GM19025 (cell line): ENCODE measurements at regions not wholly inside any gene's neighbourhood (a gene's known extent, or its start where the extent isn't known, plus 50 kb on each side); places are given as distances from the start of the nearest gene placed in this dataset.

Source experiments
- ATAC-seq: cut with Tn5 transposase; IDR thresholded peaks from one replicate; pipeline ENCODE4 v1.9.1; 2021; ENCODE audit warnings: mild to moderate bottlenecking, low read depth, moderate library complexity; ENCODE audit not compliant: unreplicated experiment

DNA sequence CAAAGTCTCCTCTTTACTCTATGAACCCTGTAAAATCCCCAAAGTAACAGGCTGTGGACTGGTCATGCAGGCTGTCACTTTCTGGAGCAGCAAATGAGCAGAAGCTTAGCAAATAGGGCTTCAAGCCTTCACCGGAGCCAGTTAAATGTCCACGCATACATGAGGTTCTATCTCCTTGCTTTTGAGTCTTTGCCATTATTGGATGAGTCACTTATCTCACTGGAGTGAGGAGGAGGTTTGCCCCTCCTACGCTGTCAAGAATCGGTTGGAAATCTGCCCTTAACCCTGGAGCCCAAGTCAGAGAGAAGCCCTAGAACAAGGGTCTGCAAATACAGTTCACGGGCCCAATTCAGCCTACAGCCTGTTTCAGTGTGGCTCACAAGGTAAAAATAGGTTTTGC lies 126.1 kb upstream of the CTNNB1 start:
- no peak for ATAC-seq

DNA sequence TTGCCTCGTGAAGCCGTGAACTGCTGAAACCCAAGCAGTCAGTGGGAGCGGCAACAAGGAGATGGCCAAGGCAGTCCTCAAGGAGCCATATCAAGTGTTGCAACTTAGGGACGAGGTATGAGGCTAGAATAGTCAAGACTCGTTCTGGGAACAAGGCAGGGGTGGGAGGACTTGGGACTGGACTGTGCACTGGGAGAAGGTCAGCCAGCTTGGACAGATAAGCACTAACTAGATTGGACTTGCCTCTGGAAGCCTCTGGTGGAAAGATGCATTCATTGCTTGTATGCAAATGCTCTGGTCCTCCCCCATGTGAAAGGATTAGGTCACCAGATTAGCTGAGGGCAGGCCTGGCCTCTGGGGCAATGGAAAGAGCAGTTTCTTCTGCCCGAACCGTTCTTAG lies 123.3 kb upstream of the CTNNB1 start:
- no peak for ATAC-seq

DNA sequence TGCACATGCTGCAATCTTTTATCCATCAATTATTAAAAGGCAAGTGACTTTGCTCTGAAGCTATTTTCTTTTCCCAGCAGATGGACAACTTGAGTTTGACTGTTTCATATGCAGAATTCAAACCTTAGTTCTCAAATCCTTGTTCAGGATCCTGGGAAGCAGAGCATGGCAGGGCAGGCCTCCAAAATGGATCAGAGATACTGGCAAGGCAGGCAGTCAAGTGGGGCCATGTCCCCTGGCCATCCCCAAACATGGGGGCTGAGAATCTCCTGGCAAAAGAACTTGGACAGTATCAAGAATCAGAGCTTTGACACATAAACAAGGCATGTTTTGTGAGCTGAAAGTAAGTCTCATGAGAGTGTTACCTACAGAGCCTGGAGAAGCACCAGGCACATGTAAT lies 122.9 kb upstream of the CTNNB1 start:
- ATAC-seq: no peak

DNA sequence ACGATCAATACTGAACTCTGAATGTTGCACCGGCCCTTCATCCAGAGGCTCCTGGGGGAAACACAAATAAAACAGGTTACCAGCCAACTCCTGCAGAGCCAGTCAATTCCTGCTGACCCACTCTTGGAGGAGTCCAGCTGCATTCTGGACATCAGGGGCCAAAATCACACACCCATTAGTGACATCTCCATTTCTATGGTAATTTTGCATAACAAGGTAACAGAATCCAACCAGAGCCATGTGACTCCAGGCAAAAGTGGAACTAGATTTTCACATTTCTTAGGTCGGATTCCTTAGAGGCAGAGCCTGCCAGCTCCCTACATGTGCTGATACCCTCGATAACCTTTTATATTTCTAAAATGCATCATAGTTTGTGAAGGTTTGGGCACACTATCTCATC lies 119.2 kb upstream of the CTNNB1 start:
- no peak for ATAC-seq

DNA sequence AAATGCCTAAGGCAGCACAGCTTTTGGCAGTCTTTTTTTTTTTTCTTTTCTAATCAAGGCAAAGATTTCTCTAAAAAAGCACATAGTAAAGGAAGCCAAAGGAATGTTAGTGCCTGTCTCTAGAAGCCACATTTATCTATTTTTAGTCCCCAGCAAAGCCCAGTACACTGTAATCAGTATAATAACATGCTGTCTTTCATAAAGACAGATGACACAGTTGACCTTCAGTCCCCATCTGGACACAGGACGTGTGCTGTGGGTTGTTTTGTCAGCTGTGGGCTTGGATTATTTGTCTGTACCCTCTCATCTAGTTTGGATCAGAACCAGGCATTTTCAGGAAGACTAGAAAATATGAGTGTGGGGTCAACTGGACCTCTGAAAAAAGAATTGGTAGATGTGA lies 110.4 kb upstream of the CTNNB1 start:
- ATAC-seq: no peak

DNA sequence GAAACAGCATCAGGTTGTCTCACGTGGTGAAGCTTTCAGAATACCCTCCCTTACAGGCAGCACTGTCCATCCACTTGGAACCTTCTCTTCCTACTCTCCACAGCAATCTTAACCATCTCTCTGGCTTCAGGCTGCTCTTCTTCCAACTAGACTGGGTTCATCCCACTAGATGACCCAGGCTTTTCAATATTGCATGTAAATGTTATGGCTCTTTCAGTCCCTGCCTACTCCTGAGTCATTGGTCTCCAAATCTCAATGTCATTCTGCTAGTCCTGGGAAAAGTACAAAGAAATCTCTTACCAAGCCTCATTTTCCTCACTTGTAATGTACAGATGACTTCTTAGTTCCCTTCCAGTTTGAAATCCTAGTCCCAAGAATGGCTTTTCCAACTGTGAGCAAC lies 109.7 kb upstream of the CTNNB1 start:
- ATAC-seq: no peak

DNA sequence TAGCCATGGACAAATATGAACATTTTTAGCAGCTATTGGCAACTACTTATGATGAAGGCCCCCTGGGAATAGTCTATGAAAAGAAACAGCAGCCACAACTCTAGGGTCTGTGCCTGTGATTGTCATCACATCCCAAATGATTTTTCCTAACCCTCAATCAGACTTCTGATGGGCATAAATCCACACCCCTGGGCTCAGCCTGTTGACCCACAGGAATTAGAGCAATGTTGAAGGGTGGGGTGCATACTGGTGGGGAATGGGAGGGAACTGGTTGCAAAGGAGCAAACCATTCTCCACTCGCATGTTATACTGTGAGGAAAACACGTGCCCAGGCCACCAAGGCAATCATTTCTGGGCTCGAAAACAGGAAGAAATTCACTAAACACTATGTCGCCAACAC lies 106.5 kb upstream of the CTNNB1 start:
- ATAC-seq: no peak

DNA sequence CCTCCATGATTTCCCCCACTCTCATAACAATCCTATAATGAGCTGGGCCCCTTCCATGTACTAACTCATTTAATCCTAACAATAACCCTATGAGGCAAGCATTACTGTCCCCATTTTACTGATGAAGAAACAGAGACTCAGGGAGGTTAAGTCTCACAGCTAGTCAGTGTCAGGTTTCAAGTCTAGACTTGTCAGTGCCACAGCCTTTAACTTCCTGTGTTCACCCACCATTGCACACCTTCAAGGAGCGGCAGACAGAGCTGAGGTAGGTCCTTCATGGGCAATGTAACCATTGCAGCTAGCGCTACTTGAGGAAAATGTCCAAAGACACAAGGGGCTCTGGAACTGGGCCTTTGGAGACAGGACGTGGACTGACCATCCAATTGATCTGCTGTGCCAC lies 105.8 kb upstream of the CTNNB1 start:
- ATAC-seq: no peak

DNA sequence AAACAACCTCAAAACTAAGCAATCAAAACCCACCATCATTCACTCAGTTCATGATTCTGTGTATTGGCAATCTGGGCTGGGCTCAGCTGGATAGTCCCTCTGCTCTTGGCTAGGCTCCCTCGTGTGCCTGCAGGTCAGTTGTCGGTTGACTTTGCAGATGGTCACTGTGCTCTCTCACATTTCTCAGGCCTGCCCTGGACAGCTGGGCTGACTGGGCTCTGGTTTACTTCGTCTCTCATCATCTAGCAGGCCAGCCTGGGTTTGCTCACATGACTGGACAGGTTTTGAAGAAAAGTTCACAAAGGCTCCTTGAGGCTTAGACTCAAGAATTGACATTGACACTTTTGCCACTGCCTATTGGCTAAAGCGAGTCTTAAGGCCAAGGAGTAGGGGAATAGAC lies 105.0 kb upstream of the CTNNB1 start:
- no peak for ATAC-seq

DNA sequence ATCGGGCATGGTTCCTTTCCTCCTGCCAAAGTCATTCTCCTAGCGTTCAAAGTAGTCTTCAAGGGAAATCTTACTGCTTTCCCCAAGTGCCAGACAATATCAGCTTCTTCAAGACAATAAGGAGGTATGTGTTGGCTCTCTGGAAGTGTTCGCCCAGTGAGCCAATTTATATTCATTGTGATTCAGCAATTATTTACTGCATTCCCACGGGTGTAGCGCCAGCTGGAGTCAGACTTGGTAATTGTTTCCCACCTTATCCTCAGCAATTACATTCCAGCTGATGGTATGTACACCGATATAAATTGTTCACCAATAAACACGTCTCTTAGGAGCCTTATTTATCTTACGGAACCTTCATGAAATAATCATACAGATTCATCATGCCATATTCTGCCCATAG lies 103.6 kb upstream of the CTNNB1 start:
- no peak for ATAC-seq

DNA sequence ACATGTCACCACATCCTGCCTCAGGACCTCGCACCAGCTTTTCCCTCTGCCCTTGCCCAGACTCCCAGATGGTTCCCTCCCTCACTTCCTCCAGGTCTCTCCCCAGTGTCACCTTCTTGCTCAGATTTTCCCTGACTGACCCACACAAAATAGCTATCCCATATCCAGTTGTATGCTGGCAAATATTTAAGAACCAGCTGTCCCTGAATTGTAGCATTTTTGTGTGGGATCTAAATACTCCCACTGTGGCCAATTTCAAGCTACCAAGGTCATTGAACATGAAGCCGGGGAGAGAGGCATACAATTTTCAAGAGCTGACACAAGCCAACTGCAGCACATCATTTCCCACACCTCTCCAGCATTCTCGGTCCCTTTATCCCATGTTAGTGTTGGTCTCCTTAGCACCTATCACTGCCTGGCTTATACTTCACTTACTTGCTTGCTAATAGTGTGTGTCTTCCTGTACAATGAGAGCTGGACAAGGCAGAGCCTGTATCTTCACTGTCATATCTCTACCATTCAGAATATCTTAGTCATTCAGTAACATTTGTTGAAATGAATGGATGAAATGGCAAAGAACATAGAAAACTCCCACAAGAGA lies 101.3 kb upstream of the CTNNB1 start:
- ATAC-seq: no peak

DNA sequence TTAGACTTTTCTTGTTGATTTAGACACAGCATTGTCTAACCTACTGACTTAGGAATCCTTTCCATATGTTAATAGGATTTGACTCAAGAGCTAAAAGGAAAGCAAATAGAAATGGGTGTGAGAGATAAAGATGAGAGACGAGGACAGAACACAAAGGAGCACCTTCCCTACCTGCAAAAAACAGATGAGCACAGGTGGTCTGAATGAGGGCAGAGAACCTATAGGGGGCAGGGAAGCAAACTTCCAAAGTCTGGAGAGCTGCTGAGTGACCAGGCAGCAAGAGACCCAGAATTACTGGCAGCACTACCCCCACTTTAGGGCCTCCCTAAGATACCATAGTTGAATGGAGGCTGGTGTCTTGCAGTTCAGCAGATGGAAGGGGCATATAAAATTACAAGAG lies 98.1 kb upstream of the CTNNB1 start:
- no peak for ATAC-seq

DNA sequence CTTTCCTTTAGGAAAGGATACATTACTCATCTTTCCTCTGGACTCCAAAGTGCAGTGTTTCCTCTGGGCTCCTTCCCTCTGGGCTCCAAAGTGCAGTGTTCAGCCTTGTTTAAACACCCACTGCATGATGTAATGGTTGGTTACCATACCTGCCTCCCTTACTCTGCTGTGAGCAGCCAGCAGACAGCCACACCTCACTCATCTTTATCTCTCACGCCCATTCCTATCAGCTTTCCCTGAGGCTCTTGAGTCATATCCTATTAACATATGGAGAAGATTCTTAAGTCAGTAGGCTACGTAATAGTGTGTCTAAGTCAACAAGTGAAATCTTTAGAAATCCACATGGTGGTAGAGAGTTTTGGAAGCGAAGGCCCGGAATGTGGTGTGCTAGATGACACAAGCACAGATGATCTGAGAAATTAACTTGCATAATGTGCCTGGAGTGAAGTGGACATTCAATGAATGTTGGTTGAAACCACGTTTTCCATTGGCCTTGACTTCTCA lies 97.2 kb upstream of the CTNNB1 start:
- no peak for ATAC-seq

DNA sequence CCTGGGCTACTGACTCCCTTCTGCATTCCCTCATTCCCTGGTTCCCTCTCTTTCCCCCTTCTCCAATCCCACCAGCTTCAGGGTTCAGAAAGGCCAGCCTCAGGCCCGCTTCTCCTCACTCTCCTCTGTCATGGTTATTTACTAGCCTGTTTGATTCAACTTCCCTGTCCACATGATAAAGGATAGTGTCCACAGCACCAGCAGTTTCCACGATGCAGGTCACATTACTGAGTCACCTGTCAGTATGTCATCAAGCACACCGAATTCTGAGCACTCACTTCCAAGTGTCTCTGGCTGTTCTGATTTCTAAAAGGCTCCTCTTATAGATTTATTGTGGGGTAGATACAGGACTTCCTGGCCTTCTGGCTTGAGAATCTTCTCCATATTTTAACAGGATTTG lies 96.6 kb upstream of the CTNNB1 start:
- ATAC-seq: no peak

DNA sequence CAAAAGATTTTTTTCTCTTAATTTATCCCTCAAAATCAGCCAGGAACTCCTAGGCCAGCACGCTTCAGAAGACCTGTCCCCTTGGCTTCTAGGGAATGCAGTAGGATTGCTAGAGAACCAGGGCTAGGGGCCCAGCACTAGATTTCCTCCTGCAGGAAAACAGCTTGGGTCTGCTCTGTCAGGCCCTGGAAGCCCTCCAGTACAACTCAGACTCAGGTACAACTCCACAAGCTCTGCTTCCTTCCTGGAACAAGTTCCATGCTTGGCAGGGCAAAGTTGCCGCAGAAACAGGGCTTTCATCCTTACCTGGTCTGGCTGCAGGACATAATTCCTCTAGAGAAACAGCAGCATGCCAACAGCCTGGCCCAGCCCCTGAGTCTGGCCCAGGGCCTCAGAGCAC lies 96.1 kb upstream of the CTNNB1 start:
- ATAC-seq: no peak

DNA sequence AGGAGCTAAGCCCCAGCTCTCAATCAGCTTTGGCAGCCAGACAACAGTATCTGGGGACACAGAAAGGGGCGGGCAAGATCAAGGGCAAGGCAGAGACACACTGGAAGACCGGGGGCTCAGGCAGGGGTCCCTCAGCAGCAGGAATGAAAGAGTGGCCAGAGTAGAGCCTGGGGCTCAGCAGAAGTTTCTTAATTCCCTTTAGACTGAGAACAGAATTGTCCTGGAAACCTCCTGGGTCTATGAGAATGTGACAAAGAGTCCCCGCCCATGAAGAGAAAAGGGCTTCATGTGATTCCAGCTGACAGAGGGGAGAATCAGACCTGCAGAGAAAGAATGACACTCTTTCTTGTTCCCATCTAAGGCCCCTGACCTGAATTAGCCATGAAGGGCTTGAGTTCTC lies 95.2 kb upstream of the CTNNB1 start:
- ATAC-seq: no peak

DNA sequence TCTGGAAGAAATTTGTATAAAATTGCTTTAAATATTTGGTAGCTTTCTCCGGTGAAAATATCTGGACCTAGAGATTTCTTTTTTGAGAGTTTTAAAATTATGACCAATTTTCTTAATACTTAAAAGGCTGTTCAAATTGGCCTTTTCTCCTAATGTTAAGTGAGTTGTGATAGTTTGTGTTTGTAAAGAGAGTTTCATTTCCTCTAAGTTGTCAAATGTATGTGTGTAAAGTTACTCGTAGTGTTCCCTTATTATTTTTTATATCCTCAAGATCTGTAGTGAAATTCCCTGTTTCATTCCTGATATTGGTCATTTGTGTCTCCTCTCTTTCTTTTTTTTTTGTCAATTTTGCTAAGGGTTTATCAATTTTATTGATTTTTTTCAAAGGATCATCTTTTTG lies 92.6 kb upstream of the CTNNB1 start:
- ATAC-seq: no peak

DNA sequence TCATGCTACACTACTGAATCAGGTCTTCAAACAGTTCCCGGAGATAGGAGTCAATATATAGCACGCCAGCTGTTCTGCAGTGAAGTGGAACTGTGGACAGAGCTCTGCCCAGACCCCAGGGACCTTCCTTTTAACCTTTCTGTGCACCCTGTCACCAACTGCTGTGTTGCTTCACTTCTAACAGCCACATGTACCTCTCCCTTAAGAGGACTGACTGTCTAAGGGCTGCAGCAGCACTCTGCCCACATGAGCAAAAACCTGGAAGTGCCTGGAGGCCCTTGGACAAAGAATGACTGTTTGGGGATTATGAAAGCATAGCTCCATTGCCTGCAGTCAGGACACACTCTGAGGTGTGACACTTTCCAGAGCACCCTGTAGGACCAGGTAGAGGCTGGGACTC lies 88.3 kb upstream of the CTNNB1 start:
- ATAC-seq: no peak

DNA sequence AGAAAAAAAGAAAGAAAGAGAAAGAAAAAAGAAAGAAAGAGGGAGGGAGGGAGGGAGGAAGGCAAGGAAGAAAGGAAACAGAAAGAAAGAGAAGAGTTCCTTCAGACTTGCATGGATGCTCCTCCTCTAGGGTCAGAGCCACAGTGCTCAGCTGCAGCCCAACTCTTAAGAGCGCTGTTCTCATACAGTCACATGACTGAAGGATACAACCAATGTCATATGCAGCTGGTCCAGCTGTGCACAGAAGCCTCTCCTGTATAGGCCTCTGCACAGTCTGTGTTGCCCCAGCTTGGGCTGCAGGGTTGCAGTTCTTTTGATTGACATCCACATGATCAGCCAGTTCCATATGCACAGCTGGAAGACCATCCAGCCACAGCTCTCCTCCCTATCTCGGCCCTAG lies 86.8 kb upstream of the CTNNB1 start:
- no peak for ATAC-seq

DNA sequence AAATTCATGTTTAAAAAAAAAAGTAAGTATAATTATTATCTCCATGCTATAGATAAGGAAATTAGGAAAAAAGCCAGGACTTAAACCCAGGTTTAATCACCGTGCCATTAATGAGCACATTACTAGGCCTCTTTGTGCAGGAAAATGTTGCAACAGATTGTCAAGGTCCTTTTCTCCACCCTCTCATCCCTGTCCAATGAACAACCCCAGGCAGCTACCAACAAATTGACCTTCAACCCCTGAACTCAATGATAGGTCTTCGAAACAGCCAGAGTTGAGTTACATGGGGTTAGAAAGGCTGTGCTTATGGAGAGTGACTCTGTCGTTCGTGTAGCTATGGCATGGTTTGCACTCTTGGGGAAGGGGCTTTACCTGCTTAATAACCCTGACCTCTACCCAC lies 84.2 kb upstream of the CTNNB1 start:
- ATAC-seq: no peak

DNA sequence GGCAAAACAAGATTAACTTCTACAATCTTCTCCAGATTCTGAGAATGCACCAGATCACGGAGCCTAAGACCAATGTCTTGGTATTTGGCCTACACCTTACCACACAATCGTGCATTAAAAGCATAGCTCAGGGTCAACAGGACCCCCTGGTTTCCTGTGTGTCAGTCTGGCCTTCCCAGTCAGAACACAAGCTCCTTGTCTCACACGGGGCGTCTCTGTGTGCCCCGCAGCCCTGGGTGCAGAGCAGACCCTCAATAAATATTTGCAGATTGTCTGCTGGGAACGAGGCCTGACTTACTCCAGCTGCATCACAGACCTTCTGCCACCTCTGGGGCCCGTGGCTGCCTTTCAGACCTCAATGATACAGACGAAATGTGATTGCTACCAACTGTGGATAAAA lies 82.5 kb upstream of the CTNNB1 start:
- ATAC-seq: no peak

DNA sequence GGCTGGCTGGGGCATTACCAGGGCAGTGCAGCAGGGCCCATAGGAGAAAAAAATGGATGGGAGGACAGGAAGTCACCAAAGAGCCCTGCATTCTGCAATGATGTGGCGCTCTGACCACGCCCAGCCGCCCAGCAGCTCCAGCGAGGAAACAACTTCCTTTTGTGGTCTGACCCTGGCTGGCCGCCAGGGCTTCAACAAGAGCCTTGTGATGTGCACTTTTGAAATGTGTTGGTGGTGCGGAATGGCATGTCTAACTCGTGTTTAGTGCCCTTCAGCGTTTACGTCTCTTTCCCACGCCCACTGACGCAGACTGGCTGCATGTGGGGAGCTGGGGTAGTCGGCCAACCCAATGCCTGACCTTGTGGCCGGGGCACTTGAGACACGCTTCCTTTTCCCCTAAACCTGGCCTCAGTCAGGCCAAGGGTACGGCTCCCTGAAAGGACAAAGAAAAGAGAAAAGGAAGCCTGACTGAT lies 81.9 kb upstream of the CTNNB1 start:
- peak; percentile 85 for ATAC-seq
